ENCODE measurements at regions not wholly inside any gene's neighbourhood (a gene's known extent, or its start where the extent isn't known, plus 50 kb on each side); places are given as distances from the start of the nearest gene placed in this dataset.

- BruUV-seq (replicated peaks) = no TSS peak
- Histone ChIP-seq H3K9me3 (replicated peaks; ENCODE audit: control insufficient read depth, insufficient read depth, low read length) (no peaks in the 10 kb centered on the region), H3K9ac (replicated peaks; ENCODE audit: extremely low read depth, insufficient read depth, low read length) (no peak overlapping the region), H3K9me1 (replicated peaks; ENCODE audit: control insufficient read depth, extremely low read depth, insufficient read depth, low read length) (no peaks in the 10 kb centered on the region), H3K4me1 (ENCODE audit: control insufficient read depth, extremely low read depth, insufficient read depth, low read length) (no peaks in the 10 kb centered on the region), H3K36me3 (ENCODE audit: control insufficient read depth in 2 of 2, extremely low read depth in 1 of 2, insufficient read depth in 2 of 2, low read length in 2 of 2) (peaks cover 0 to 9% of the 10 kb centered on the region in 2 experiments), H2AFZ (ENCODE audit: low read depth, low read length) (no peak overlapping the region), H3K27ac (ENCODE audit: insufficient read depth, low read depth, low read length) (no peak overlapping the region), H3K4me2 (ENCODE audit: insufficient read depth, low read length) (no peak overlapping the region), H3K79me2 (ENCODE audit: control insufficient read depth, insufficient read depth, low read length) (no peaks in the 10 kb centered on the region), H3K4me3 (replicated peaks in 1 of 3; ENCODE audit: insufficient read depth in 1 of 3, low read depth in 1 of 3, low read length in 3 of 3) (no peak overlapping the region), H3K27me3 (ENCODE audit: control insufficient read depth in 2 of 2, insufficient read depth in 2 of 2, low read length in 2 of 2) (no peaks in the 10 kb centered on the region), H4K20me1 (replicated peaks; ENCODE audit: control insufficient read depth, extremely low read depth, insufficient read depth, low read length) (no peaks in the 10 kb centered on the region)
- ChIA-PET POLR2A (no interaction called here), CTCF (interaction anchor here (1.3 kb wide), 1 partner anchor 216 kb away, joined by 3 read pairs; no protein-coding TSS in a partner anchor)
- dilution Hi-C loops (cut with MboI; ENCODE audit: extremely low pct_ligation_motif_present, low sequenced_read_pairs) (no loop called here), intact Hi-C loops (cut with micrococcal nuclease) (no loop called here)
- FAIRE-seq (no peak), DNase-seq (ENCODE audit: low read depth, low spot score) (no peak)
- TF ChIP-seq POLR2AphosphoS5 (IDR thresholded peaks at IDR 0.05; ENCODE audit: insufficient read depth, low read depth, low read length) = no peak
- no peak for TF ChIP-seq MYC (IDR thresholded peaks at IDR 0.05; ENCODE audit: low read depth, low read length)
- no peak for TF ChIP-seq CTCF (IDR thresholded peaks at IDR 0.05; ENCODE audit: extremely low read depth in 1 of 2, insufficient read depth in 1 of 2, low read depth in 1 of 2, low read length in 2 of 2)
- TF ChIP-seq JUN (IDR thresholded peaks at IDR 0.05; ENCODE audit: borderline replicate concordance, insufficient read depth, insufficient read length, low read depth) = no peak
- TF ChIP-seq EZH2 (IDR thresholded peaks at IDR 0.05; ENCODE audit: borderline replicate concordance, low read depth, low read length, severe bottlenecking) = no peak
- TF ChIP-seq MAX (IDR thresholded peaks at IDR 0.05; ENCODE audit: insufficient read depth, insufficient read length) = no peak
- no peak for TF ChIP-seq FOS (IDR thresholded peaks at IDR 0.05; ENCODE audit: borderline replicate concordance, insufficient read depth, low read length)
- TF ChIP-seq GATA2 (IDR thresholded peaks at IDR 0.05; ENCODE audit: insufficient read depth, insufficient read length, low read depth, low read length) = no peak
- TF ChIP-seq POLR2A (IDR thresholded peaks at IDR 0.05; ENCODE audit: low read depth, low read length) = no peak
Measured at GRCh38 chr14:101018561-101019290, 115.2 kb upstream of the RTL1 start.

Data from endothelial cell of umbilical vein (primary cell).